Fibroblast of lung (primary cell): ENCODE measurements at regions not wholly inside any gene's neighbourhood (a gene's known extent, or its start where the extent isn't known, plus 50 kb on each side); places are given as distances from the start of the nearest gene placed in this dataset.

ENCODE experiments used
- EZH2 ChIP-seq: IDR thresholded peaks from 2 replicates; pipeline ENCODE4 v1.5.1; 2012; ENCODE audit warnings: low read length, control low read depth, mild to moderate bottlenecking; ENCODE audit errors: missing control alignments
- TF ChIP-seq, protein P1 (sequence below), 2 donors: IDR thresholded peaks in 1 of 2; conservative IDR thresholded peaks in 1 of 2; 1 replicate in 1 of 2; 2 replicates in 1 of 2; pipeline ENCODE4 v1.5.1; 2011 to 2012; ENCODE audit warnings: low read length in 2 of 2, control low read depth in 1 of 2, inconsistent platforms in 1 of 2, low read depth in 1 of 2, mild to moderate bottlenecking in 1 of 2

GRCh38 chr17:12242345-12242954 lies 221.8 kb downstream of the MAP2K4 start:
- TF ChIP-seq, protein P1, sequence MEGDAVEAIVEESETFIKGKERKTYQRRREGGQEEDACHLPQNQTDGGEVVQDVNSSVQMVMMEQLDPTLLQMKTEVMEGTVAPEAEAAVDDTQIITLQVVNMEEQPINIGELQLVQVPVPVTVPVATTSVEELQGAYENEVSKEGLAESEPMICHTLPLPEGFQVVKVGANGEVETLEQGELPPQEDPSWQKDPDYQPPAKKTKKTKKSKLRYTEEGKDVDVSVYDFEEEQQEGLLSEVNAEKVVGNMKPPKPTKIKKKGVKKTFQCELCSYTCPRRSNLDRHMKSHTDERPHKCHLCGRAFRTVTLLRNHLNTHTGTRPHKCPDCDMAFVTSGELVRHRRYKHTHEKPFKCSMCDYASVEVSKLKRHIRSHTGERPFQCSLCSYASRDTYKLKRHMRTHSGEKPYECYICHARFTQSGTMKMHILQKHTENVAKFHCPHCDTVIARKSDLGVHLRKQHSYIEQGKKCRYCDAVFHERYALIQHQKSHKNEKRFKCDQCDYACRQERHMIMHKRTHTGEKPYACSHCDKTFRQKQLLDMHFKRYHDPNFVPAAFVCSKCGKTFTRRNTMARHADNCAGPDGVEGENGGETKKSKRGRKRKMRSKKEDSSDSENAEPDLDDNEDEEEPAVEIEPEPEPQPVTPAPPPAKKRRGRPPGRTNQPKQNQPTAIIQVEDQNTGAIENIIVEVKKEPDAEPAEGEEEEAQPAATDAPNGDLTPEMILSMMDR (conservative IDR thresholded peaks at IDR 0.05 in 1 of 2, IDR thresholded peaks at IDR 0.05 in 1 of 2; ENCODE audit: low read depth in 1 of 2, low read length in 2 of 2), result no peak
- TF ChIP-seq EZH2, result no peak
